Stimulated activated naive CD4-positive, alpha-beta T cell treated with Interleukin-2 at 50 U/mL for 16 hours (primary cell): ENCODE measurements at regions not wholly inside any gene's neighbourhood (a gene's known extent, or its start where the extent isn't known, plus 50 kb on each side); places are given as distances from the start of the nearest gene placed in this dataset.
"Not testable (repeated sequence)": the region's sequence is repeated elsewhere in the genome, so short reads cannot be mapped to it uniquely, and the experiment has no call there.

ENCODE experiments used
- DNase-seq: peaks from one replicate; lab custom pipeline; 2025; lab: John Stamatoyannopoulos, UW

DNA sequence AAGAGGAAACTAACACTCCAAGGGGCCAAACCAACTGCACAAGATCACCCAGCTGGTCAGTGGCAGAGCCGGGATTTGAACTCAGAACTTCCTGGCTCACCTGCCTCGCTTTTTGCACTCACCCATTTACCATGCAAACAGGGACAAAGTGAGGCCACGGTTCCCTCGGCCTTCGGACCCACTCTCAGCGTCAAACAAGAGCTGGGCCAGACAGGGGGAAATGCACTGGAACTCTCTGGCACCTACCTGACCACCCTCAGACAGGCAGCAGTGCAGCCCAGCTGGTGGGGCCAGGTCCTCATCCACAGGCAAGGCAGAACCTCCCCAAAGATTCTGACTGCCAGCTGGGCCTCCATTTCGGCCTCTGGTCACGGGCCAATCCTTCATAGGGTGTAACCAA is 93.7 kb upstream of the SRSF6 start:
- no peak for DNase-seq

DNA sequence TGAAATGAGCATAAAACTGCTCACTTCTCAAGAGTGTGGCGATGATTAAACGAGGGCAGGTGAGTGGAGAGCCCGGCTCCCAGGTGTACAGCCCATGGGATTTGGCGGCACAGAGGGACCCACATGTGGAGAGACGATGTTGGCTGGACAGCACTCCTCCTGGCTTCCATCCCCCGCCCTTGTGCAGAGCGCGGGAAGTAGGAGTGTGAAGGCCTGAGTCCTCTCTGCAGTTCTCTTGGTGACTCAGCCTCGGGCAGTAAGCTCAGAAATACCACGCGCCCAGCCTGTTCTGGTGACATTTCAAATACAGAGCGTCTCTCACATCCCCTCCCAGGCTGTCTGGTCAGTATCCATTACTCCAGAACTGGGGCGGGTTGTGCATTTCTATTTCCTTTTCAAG is 94.2 kb upstream of the SRSF6 start:
- DNase-seq: no peak

DNA sequence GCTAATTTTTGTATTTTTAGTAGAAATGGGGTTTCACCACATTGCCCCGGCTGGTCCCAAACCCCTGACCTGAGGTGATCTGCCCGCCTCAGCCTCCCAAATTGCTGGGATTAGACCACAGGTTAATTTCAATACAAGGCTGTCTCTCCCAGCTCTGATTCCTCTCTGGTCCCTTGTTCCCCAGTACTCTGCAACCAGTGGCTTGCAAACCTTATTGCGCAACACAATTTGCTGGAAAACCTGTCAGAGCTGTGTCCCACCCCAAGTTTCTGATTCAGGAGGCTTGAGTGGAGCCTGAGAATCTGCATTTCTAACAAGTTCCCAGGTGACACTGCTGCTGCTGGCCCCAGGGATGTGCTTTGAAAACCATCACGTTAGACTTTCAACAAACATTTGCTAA is 96.2 kb upstream of the SRSF6 start:
- no peak for DNase-seq

DNA sequence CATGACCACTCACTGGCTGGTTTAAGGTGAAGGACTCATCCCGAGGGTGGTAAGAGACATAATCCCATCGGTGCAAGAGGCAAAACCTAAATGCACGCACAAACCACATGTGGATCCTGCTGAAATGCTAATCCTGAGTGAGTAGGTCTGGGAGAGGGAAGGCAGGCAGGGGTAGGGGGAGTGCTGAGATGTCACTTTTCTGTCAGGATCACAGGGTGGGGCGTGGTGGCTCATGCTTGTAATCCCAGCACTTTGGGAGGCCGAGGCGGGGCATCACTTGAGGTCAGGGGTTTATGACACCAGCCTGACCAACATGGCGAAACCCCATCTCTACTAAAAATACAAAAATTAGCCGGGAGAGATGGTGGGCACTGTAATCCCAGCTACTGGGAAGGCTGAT is 97.7 kb upstream of the SRSF6 start:
- DNase-seq: no peak

DNA sequence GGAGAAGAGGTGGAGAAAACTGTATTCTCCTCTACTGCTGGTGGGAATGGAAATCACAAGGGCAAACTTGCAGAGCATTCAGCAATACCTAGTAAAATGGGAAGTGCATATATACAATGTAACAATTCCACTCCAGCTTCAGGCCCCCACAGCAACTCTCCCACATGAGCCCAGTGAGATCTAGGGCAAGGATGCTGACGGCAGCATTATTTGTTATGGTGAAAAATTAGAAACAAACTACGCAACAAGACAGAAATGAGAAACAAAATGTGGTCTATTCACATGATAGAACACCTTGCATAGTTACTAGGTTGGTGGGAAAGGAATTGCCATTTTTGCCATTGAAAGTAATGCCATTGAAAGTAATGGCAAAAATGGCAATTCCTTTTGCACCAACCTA is 98.9 kb upstream of the SRSF6 start:
- no peak for DNase-seq

DNA sequence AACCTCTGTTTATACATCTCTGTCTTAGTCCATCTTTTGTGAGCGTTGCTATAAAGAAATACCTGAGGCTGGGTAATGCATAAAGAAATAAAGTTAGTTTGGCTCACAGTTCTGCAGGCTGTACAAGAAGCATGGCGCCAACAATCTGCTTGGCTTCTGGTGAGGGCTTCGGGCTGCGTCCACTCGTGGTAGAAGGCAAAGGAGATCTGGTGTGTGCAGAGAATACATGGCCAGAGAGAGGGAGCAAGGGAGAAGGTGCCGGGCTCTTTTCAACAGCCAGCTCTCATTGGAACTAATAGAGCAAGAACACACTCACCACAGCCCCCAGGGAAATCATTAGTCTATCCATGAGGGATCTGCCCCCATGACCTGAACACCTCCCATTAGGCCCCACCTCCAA is 100.3 kb upstream of the SRSF6 start:
- DNase-seq: no peak

DNA sequence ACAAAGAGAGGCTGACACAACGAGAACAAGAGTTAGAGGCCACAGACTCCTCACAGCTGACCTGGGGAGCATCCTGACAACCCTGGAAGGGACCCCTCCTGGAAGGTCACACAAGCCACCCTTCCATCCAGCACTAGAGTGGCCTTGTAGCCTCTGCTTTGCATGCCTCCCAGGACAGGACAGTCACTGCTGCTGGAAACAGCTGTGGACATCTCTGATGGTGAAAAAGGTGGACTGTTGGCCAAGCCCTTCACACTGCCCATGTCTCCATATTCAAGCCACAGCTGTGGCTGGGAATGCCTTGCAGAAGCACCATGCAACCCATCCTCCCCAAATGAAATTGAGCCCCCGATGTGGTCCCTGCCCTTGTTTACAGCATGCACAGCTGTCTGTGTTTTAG is 102.1 kb upstream of the SRSF6 start:
- DNase-seq: no peak

DNA sequence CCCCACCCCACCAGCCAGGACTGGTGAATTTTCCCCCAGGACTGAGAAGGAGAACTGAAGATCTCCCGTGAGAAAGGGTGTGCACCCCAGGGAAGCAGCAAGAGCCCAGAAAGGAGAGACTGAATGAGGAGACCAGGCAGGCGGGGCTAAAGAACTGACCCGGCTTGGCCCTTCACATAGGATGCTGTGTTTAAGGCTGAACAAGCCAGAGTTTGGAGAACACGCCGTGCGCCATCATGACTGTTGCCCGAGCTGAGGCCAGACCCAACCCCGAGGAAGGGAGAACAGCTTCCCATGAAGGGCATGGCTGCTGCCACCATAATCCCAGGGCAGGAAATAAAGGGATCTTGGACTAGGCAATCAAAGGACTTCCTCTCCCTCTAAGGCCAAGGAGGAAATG is 104.7 kb upstream of the SRSF6 start:
- DNase-seq: no peak

DNA sequence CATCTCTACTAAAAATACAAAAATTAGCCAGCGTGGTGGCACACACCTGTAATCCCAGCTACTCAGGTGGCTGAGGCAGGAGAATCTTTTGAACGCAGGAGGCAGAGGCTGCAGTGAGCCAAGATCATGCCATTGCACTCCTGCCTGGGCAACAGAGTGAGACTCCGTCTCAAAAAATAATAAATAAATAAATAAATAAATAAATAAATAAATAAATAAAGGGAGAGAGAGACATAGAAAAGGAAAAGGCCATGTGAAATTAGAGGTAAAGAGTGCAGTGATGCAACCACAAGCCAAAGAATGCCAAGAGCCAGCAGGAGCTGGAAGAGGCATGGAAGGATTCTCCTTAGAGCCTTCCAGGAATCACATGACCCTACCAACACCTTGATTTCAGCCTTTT is 107.0 kb upstream of the SRSF6 start:
- DNase-seq: not testable (repeated sequence)

DNA sequence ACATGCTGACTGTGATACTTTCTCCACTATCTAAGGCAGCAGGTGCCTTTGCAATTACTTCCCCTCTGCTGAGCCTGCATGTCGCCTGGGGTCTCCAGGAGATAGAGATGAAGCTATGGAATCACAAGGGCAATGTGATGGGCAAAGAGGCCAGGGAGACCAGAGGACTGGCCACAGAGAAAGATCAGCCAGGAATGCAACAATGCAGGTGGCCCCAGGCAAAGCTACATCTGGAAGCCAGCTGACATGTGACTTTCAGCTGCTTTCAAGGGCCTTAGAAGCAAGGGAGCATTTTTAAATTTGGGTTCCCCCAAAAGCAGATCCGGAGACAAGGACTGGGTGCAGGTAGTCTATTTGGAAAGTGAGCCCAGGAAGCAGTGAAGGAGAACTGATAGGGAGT is 107.9 kb upstream of the SRSF6 start:
- no peak for DNase-seq

DNA sequence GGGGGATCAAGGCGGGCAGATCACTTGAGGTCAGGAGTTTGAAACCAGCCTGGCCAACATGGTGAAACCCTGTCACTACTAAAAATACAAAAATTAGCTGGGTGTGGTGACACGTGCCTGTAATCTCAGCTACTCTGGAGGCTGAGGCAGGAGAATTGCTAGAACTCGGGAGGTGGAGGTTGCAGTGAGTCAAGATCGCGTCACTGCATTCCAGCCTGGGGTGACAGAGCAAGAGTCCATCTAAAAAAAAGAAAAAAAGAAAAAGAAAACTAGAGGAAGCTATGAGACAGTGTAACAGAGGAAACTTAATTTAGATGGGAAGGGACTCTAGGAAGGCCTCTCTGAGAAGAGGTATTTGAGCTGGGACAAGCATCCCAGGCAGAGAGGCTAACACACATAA is 109.9 kb upstream of the SRSF6 start:
- DNase-seq: not testable (repeated sequence)

DNA sequence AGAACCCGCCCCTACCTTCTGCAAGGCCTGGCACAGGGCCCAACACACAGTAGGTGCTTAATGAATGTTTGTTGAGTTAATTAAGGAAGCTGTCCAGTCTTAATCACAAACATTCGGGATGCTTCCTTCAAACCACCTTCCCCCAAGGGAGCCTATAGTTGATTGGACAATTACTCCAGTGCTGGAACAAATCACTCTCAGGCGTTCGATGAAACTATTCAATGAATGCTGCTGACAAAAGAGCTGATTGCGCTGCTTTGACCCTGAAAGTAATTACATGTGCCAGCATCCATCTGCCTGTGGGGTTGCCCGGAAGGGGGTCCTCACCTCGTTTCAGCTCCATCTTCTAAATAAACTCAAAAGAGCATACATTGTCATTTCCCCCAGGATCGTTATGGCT is 112.0 kb upstream of the SRSF6 start:
- no peak for DNase-seq

DNA sequence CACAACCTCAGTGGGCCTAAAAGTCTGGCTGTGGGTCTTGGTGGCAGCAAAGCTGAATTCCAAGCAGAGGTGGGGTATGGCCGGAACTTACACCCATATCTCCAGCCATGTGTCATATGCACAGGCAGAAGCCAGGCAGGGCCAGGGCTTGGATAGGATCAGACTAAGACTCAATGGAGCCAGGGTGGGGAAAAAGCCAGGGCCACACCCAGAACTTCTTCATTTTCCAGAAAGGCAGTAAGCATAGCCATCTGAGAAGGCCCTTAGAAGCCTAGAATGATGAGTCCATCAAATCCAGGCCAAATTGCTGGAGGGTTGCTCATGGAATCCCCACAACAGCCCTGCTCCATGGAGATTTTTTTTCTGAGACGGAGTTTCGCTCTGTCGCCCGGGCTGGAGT is 116.2 kb upstream of the SRSF6 start:
- DNase-seq: no peak

DNA sequence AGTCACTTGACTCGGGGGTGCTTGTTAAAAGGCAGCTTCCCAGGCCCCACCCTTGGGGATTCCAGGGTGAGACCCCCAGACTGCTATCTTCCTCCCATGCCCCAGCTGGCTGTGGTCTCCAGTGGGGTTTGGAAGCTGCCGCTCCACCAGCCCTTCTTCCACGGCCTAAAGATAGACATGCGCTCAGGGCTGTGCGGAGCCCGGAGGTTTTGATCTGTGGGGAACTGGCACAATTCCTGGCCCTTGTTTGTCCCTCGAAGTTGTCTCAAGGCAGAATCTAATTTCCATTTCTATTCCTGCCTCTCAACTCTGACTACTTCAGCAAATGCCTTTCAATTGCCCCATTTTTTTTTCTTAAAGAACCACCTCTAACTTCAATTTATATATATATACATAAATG is 120.7 kb upstream of the SRSF6 start:
- DNase-seq: no peak

DNA sequence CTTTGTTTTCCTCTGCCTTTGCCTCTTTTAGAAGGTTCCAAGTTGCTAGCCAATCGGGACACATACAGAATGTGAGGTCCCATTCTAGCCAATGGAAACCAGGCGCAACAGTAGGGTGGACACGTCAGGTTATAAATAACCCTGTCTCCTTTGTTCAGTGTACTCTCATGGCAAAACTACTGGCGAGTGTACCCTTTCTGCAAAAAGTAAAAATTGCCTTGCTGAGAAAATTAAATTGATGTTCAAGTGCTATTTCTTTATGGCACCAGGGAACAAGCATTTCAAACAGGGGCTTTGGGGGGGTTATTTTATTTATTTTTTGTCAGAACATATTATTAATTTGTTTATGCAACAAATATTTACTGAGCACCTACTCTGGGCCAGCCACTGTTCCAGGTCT is 123.6 kb upstream of the SRSF6 start:
- no peak for DNase-seq

DNA sequence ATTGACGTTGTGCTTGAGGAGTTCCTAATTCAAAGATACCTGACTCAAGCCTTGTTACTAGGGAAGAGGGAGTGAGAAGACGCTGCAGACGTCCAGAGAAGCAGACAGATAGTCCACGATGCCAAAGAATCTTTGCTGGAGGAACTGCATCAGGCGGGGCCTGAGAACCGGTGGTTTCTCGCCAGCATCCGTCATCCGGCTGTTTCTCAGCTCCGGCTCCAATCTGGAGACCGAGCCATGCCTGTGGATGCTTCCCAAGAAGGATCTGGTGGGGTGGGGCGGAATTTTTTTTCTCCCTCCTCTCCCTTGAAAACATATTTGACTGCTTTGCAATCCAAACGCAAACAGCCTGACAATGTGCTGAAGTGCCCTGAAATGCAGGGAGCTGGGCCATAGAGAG is 125.8 kb upstream of the SRSF6 start:
- no peak for DNase-seq

DNA sequence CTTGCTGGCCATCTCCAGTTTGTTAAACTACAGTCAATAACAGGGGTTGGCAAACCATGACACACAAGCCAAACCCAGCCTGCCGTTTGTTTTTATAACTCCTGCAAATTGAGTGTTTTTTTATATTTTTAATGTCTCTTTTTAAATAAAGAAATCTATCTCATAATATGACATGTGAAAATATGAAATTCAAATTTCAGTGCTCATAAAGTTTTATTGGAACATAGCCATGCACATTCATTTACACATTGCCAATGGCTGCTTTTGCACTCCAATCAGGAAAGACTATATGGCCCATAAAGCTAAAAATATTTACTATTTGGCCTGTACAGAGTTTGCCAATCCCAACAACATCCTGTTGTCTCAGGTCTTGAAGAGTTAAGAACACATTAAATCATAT is 129.0 kb upstream of the SRSF6 start:
- DNase-seq: no peak

DNA sequence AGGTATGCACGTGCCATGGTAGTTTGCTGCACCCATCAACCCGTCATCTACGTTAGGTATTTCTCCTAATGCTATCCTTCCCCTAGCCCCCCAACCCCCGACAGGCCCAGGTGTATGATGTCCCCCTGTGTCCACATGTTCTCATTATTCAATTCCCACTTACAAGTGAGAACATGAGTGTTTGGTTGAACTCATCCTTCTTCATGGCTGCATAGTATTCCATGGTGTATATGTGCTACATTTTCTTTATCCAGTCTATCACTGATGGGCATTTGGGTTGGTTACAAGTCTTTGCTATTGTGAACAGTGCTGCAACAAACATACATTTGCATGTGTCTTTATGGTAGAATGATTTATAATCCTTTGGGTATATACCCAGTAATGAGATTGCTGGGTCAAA is 130.5 kb upstream of the SRSF6 start:
- DNase-seq: not testable (repeated sequence)

DNA sequence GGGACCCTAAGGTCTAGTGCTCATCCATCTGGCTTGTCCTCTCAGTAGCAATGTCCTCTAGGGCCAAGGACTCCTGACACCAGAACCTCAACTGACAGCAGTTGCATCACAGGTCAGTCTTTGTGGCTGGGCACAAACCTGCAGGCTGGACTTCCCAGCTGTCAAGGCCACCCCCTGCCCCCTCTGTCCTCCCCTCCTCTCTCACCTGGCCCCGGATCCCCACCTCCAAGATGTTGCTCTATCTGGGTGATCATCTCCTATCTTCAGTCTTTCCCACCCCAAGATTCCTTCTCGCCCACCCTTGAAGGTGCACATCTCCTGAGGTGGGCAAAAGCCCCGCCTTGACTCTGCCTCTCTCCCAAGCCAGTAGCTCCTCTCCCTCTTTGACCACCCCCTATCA is 131.8 kb upstream of the SRSF6 start:
- no peak for DNase-seq

DNA sequence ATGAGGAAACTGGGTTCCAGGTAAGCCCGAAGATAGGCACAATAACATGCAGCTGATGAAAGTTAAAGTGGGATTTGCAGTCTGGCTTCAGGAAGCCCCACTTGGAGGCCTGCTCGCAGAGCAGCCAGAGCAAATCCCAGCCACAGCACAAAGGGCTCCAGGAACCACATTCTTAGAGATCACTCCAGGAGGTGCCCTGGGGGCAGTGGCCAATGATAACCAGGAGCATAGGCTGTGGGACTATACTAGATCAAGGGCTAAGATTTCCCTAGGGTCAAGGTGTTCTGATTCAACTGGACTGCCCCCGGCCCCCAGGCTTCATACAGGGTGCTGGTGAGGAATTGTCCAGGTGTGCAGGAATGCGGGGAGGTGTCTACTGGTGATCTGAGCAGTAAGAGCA is 133.9 kb upstream of the PTPRT start:
- no peak for DNase-seq

DNA sequence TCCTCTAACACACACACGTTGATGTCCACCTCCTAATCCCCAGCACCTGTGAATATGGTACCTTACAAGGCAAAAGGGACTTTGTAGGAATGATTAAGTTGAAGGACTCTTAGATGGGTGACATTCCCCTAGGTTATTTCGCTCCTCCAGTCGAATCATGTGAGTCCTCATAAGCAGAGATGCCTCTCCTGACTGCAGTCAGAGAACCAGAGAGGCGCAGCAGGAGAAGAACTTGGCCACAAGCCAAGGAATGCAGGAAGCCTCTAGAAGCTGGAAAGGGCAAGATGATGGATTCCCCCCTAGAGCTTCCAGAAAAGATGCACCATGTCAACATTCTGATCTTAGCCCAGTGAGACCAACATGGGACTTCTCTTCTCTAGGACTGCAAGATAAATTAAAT is 133.1 kb upstream of the PTPRT start:
- no peak for DNase-seq

DNA sequence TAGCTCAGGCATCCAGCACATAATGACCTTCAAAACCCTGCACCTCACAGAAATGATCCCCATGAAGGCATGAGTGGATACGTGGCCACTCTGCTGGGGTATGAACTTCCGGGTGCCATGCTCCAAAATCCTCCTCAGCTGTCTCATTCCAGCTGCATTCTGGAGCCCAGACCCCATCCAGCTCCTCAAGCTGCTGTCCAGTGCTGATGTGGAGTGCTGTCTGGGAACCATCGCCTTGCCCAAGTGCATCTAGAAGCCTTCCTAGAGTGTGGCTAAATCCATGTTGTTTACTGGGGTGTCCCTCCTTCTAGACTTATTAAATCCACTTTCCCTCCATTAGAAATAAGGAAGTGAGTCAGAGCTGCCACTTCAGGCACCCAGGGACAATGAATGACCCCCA is 130.8 kb upstream of the PTPRT start:
- DNase-seq: no peak

DNA sequence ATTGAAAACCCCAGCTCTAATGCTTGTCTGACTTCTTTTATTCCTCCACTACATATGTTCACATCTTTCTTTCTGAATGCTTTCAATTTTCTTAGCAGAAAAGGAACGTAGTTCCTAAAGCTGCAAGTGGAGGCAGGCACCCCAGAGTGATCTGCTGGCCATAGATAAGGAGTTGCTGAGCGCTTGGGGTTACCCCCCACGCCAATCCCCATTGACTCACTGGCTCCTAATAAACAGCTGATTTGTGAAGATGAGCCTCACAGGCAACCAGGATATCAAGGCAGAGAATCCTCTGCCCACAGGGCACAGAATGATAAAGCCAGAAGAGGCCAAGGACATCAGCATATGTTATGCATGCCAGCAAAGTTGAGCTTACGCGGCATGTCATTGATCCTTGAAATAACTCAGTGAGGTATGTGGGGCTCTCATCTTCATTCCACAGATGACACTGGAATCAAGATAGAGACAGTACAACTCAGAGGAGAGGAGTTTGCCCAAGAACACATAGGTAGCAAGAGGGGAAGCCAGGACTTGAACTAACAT is 129.1 kb upstream of the PTPRT start:
- DNase-seq: no peak

DNA sequence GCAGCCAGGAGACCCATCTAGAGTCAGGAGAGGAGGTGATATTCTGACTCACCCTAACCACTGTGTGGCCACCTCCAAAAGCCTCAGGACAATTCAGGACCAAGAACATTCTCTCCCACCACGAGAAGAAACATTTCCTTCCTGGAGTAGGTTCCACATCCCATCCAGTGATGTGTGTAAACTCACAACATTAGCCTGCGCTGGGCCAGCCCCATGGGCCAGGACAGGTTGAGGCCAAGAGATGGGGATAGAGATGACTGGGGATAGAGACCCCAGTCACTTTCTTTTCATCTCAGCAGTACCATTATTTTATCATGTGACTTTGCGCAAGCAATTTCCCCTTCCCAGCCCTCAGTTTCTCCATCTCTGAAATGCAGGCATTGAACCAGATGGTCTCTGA is 126.6 kb upstream of the PTPRT start:
- DNase-seq: no peak

DNA sequence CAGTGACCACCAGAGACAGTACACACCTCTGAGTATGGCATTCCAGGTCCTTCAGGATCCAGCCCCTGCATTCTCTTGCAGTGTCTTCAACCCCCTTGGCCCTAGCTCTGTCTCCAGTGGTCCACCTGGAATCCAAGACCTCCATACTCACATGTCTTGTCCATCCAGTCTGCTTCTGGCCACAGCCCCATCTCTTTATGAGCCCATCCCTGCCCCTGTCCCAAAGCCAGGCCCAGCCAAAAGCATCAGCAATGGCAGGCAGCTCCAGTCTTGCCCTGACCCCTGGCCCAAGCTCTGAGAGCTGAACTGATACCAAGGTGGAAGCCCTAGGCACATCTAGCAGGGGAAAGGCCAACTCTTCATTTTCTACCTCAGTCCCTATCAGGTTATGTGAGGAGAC is 119.6 kb upstream of the PTPRT start:
- no peak for DNase-seq
